GM20431 (cell line): ENCODE measurements at regions not wholly inside any gene's neighbourhood (a gene's known extent, or its start where the extent isn't known, plus 50 kb on each side); places are given as distances from the start of the nearest gene placed in this dataset.

Source experiments
- in situ Hi-C: fragments of 300-500 bp; cut with MseI, MboI; formaldehyde crosslinking; loops from one replicate; pipeline ENCODE4 v1.15.0; 2020; ENCODE audit warnings: low sequenced_read_pairs; ENCODE audit not compliant: unreplicated experiment

GRCh38 chr5:118778941-118779340, 209.4 kb downstream of the DTWD2 start:
- in situ Hi-C loops: no loop called here

DNA sequence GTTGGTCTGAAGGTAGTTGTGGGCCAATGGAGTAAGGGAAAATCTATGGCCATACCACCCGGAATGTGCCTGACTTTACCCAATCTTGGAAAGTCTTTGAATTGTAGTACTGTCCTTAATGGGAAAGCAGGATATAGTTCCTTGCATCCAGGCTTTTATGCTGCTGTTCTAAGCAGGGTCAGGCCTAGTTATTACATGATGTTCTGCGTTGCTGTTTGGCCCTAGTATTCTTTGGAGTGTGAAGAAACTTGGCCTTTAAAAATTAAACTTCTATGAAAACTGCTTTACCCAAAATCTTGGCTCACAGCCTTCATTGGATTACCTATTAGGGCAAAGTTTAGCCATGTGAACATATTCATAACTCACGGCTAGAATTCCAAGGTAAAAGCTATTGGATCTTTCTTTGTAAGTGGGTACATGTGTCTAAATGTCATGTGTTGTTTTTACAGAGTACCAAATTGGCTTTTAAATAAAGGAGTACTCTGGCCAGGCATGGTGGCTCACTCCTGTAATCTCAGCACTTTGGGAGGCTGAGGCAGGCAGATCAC, 211.1 kb downstream of the DTWD2 start:
- in situ Hi-C loops: no loop called here

- in situ Hi-C loops: no loop called here
Measured at GRCh38 chr5:118776755-118777154, 211.6 kb downstream of the DTWD2 start.

GRCh38 chr5:118775790-118776499, 212.4 kb downstream of the DTWD2 start:
- in situ Hi-C loops: no loop called here

GRCh38 chr5:118768607-118769175, 219.7 kb downstream of the DTWD2 start:
- in situ Hi-C loops: no loop called here

GRCh38 chr5:118762291-118762690, 226.1 kb downstream of the DTWD2 start:
- in situ Hi-C loops: no loop called here

DNA sequence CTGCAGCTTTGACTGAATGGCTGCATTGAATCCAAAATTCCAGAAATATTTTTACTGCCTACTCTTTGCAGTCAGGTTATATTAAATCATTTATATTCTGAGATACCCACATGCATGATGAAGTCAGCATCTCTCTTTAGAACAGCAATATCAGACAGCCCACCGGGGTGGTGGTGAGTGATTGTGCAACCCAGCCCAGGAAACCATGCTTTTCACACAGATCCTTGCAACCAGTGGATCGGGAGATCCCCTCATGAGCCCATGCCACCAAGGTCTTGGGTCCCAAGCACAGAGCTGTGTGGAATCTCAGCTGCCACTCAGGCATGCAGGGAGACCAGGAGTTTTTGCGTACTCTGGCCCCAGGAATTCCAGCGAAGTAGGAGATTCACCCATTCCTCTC, 226.5 kb downstream of the DTWD2 start:
- in situ Hi-C loops: no loop called here

DNA sequence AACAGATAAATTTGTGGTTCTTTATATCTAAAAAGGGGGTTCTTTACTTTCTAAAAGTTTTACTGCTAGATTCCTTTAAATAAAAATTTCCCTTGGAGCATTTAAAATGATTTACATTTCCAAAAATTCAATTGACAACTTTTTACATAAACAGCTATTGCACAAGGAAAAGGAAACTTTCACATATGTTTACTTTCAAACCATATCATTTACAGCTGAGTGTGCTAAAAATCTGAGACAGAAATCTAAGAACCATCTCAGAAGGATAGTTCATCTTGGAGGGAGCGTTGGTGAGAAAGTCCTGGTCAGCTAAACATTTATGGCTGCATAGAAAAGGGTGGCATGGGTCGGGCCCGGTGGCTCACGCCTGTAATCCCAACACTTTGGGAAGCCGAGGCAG, 235.4 kb downstream of the DTWD2 start:
- in situ Hi-C loops: no loop called here

DNA sequence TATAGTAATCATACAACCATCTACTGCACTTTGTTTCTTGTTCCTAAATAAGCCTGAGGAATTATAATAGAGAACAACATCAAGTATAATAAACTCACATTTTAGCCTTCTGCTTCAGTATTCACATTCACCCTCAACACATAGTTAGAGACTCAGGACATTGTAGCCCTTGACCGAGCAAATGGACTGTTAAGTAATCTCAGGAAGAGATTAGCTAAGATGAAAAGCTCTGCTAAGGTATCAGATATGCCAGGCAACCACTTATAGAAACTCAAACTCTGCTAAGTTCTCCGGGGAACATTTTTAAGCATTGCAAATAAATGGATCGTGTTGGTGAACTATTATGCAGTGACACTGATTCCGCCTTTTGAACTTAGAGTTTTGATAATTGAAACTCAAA, 252.0 kb downstream of the DTWD2 start:
- in situ Hi-C loops: no loop called here

DNA sequence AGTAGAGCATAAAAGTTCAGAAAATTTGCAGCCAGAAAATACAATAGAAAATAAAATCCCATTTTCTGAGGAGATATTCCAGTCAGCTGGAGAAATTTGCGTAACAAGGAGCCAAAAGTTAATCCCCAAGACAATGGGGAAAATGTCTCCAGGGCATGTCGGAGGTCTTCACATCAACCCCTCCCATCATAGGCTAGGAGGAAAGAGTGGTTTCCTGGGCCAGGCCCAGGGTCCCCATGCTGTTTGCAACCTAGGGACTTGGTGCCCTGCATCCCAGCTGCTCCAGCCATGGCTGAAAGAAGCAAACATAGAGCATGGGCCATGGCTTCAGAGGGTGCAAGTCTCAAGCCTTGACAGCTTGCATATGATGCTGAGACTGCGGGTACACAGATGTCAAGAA, 255.0 kb downstream of the DTWD2 start:
- in situ Hi-C loops: no loop called here

DNA sequence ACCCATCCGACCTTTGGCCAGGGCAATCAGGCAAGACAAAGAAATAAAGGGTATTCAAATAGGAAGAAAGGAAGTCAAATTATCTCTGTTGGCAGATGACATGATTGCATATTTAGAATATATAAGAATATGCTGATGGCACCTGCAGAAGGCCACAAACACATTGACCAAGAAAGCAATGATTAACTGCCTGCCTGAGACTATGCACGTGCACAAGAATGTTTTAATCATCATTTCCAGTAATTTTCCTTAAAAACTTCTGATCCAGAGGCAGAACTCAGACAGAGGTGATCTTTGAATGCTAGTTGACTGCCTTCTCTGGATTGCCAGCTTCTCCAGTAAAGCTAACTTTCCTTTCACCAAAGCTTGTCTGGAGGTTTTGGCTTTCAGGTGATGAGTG, 260.2 kb downstream of the DTWD2 start:
- in situ Hi-C loops: no loop called here

DNA sequence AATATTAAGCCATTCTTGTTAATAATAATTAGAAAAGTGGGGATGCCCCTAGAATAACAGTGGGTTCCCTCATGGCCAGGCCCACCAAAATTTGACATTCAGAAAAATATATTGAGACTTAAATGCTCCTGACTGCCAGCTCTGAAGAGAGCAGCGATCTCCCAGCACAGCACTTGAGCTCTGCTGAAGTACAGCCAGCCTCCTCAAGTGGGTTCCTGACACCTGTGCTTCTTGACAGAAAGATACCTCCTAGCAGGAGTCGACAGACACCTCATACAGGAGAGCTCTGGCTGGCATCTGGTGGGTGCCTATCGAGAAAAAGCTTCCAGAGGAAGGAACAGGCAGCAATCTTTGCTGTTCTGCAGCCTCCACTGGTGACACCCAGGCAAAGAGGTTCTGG, 261.5 kb downstream of the DTWD2 start:
- in situ Hi-C loops: no loop called here

GRCh38 chr5:118723021-118723338, 265.4 kb downstream of the DTWD2 start:
- in situ Hi-C loops: no loop called here

DNA sequence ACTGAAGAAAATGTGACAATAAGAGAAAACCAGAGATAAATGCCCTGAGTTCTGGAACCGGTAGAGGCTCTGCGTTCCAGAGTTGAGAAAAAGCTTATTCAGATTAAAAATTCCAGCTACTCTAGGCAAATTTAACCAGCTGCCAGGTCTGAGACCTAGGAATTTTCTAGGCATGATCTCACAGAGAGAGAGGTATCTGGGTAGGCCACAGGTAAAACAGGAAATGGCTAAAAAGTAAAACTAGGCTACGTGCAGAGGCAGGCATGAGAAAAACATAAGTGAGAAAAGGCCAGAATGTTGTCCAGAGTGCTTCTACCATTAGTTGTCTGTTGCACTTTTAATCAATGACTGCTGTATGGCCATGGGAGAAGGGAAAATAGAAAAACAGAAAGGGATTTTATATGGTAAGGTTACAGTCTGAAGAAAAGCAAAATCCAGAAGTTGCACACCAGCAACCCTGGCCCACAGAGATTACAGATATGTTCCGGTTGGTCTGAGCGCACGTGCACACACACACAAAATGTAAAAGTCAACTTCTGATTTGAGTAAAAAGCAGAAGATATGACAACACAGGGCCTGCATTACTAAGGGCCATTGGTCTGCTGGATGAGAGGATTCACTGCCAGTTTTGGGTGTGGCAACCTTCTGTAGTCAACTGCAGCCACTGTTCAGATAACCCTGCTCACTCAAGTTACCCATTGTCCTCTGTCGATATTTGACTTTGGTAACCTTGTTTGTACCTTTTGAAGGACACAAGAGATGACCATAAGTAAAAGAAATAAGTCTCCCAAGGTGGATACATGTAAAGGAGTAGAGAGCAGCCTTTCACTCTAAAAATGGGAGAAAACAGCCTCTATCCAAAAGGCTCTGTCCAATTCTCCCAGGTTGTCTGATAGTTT, 266.0 kb downstream of the DTWD2 start:
- in situ Hi-C loops: no loop called here

- in situ Hi-C loops: no loop called here
Measured at GRCh38 chr5:118711727-118712126, 276.6 kb downstream of the DTWD2 start.

DNA sequence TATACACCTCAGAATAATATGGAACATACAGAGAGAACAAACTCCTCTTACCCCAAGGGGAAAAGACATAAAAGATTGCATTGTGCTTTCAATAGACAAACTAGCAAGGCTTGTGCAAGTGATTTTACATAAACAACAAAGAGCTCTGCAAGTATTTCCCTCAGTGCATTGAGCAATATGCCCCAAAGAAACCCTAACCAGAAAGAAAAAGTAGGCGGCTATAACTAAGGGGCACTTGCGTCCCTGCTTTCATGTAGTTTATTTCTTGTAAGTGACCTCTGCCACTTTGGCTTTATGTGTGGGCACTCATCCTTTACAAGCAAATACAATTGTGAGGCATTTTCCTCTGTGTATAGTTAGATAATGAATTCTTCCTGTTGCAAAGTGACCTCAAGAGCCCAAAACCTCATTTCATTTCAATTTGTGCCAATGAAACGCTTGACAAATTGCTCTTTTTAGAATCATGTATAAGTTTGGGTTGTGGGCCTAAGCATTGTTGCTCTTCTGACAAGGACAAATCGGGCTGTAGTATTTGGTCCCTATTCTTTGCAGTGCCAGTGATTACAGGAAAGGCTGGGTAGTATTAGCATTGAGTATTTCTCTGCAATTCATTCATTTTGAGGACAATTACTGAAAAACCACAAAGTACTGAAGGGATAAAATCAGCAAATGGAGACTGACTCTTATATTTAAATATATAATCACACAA, 282.2 kb downstream of the DTWD2 start:
- in situ Hi-C loops: no loop called here

GRCh38 chr5:118703241-118703640, 285.1 kb downstream of the DTWD2 start:
- in situ Hi-C loops: no loop called here

DNA sequence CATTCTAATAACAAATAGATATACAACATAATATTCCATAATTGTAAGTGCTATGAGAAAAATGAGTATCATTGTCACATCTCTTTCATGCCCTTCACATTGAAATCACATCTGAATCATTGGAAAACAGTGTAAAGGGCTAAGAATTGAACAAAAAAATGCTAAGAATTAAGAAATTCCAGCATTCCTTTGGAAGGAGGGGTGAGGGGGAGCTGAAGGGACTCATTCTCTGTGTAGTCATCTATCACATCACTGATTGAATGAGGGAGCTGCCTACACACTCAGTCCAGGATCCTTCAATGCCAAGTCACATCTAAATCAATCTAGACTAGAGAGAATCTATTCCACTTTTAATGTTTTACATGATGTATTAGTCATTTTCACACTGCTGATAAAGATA, 286.6 kb downstream of the DTWD2 start:
- in situ Hi-C loops: no loop called here

DNA sequence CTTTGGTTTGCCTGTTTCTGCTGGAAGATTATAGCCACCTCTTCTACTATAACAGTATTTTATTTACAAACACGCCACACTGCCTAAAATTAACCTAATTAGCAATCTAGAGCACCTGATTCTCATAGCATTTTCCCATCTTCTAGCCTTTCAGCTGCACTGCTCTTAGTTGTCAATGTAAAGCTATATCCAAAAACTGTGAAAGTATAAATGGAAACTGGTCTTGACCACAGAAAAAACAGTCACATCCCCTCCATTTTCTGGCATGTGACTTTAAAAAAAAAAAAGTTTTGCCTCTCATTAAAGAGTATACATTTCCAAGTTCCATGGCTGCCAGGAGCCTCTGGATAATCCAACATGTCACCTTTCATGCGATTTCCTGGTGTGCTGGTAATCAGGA, 287.8 kb downstream of the DTWD2 start:
- in situ Hi-C loops: no loop called here

DNA sequence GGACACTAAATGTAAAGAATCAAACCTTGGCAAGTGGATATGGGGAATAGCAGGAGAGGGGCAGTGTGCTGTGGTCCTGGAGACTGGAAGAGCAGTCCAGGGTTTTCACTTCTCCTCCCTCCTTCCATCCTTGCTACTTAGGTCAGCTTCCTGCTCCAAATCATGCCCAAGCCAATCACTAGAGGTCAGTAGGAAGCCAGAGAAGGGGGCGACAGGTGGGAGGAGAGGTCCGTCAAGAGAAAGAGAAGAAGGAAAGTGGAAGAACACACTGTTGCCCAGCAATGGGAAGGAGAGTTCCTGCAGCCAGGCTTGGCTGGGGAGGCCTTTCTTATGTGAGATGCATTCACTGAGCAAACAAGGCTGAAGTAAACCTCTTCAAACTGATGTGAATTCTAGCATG, 289.6 kb downstream of the DTWD2 start:
- in situ Hi-C loops: no loop called here
